ENCODE measurements at regions not wholly inside any gene's neighbourhood (a gene's known extent, or its start where the extent isn't known, plus 50 kb on each side); places are given as distances from the start of the nearest gene placed in this dataset.

DNA sequence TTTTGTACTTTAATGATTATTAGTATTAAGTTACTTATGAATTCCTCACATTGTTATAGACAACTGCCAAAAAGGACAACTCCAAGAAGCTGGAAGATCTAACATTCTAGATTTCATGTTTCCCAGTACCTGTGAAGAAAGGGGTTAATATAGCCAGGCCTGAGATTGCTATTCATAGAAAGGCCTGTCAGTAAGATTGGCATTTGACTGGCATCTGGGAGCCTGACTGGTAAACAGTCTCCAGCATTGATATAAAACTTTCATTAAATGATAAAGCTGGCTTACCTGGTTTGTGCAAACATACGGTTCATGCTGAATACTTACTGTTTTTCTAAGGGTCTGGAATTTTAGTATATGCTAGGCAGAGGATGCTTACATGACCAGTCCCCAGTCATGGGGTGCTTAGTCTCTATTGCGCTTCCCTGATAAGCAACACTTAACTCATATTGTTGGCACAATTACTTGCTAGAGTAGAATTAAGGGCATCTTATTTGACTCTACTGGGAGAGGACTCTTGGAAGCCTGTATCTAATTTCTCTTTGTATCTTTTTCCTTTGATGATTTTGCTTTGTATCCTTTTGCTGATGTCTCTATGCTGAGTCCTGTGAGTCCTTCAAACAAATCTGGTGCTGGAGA lies 340.4 kb upstream of the SEMA6A start:
- Histone ChIP-seq H3K4me1 (ENCODE audit: control insufficient read depth in 1 of 2, insufficient read depth in 2 of 2, low read length in 2 of 2) (no peaks in the 10 kb centered on the region), H3K9me3 (ENCODE audit: control insufficient read depth, low read length) (peaks cover 1% of the 10 kb centered on the region), H3K27ac (ENCODE audit: low read depth in 1 of 2, low read length in 2 of 2) (no peak overlapping the region), H3K4me3 (ENCODE audit: low read length in 2 of 2) (no peak overlapping the region), H3K27me3 (ENCODE audit: control insufficient read depth in 1 of 2, insufficient read depth in 2 of 2, low read length in 1 of 2) (no peaks in the 10 kb centered on the region), H3K36me3 (ENCODE audit: control insufficient read depth in 1 of 2, insufficient read depth in 2 of 2, low read length in 1 of 2) (no peaks in the 10 kb centered on the region)
- no peak for ATAC-seq (ENCODE audit: low FRiP score)
- no peak for DNase-seq
- WGBS, 2 donors, result 93 to 94% methylated on average over 2 of the region's 2 CpGs
- intact Hi-C loops (cut with DNase I), result no loop called here

DNA sequence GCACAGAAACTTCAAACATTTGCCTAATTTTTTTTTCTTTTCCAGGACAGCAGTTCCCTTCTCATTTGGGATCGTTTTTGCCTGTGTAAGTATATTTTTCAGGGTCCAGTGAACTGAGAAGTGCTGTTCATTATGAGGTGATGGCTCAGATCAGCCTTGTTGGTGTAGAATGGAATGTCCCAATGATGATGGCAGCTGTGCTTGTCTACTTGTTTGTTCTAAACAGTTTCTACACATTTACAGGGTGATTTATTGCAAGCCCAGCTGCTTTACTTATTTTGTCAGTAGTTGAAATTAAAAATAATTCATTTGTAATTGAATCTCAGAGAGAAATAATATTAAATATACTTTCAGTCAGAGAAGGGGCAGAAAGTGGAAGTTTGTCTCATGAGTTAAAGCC lies 337.6 kb upstream of the SEMA6A start:
- no peaks in the 10 kb centered on the region for H3K27me3 ChIP-seq (ENCODE audit: control insufficient read depth in 1 of 2, insufficient read depth in 2 of 2, low read length in 1 of 2)

DNA sequence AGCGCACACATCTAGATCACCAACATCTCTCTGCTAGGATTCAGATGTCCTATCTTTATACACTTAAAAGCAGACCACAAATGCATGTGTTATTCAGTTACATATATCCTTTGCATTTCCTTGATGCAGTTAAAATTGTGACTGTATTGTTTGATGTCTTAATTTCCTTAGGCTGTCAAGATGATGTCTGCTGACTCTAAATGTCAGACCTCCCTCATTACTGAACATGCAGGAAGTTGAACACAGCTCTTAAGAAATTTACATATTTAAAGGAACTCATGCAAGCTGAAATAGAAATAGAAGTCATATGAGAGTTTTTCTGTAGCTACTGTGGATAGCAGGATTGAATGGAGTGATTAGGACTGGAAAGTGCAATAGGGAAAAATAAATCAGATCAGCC lies 336.5 kb upstream of the SEMA6A start:
- intact Hi-C loops (cut with DNase I), result no loop called here
- Histone ChIP-seq H3K4me1 (ENCODE audit: control insufficient read depth in 1 of 2, insufficient read depth in 2 of 2, low read length in 2 of 2) (no peaks in the 10 kb centered on the region), H3K9me3 (ENCODE audit: control insufficient read depth, low read length) (no peaks in the 10 kb centered on the region), H3K4me3 (ENCODE audit: low read length in 2 of 2) (no peak overlapping the region), H3K36me3 (ENCODE audit: control insufficient read depth in 1 of 2, insufficient read depth in 2 of 2, low read length in 1 of 2) (no peaks in the 10 kb centered on the region), H3K27ac (ENCODE audit: low read depth in 1 of 2, low read length in 2 of 2) (no peak overlapping the region), H3K27me3 (ENCODE audit: control insufficient read depth in 1 of 2, insufficient read depth in 2 of 2, low read length in 1 of 2) (no peaks in the 10 kb centered on the region)
- no peak for DNase-seq
- ATAC-seq (ENCODE audit: low FRiP score), result no peak
- WGBS, 2 donors, result 98 to 100% methylated on average over 1 of the region's 1 CpG

More for the DNA sequence above, 337.6 kb upstream of the SEMA6A start:
- WGBS, 2 donors, result 43 to 46% methylated on average over 1 of the region's 1 CpG
- Histone ChIP-seq H3K4me1 (ENCODE audit: control insufficient read depth in 1 of 2, insufficient read depth in 2 of 2, low read length in 2 of 2) (no peaks in the 10 kb centered on the region), H3K9me3 (ENCODE audit: control insufficient read depth, low read length) (peaks cover 1% of the 10 kb centered on the region), H3K27ac (ENCODE audit: low read depth in 1 of 2, low read length in 2 of 2) (no peak overlapping the region), H3K36me3 (ENCODE audit: control insufficient read depth in 1 of 2, insufficient read depth in 2 of 2, low read length in 1 of 2) (no peaks in the 10 kb centered on the region), H3K4me3 (ENCODE audit: low read length in 2 of 2) (no peak overlapping the region)
- intact Hi-C loops (cut with DNase I), result no loop called here
- ATAC-seq (ENCODE audit: low FRiP score) (no peak), DNase-seq (no peak)

DNA sequence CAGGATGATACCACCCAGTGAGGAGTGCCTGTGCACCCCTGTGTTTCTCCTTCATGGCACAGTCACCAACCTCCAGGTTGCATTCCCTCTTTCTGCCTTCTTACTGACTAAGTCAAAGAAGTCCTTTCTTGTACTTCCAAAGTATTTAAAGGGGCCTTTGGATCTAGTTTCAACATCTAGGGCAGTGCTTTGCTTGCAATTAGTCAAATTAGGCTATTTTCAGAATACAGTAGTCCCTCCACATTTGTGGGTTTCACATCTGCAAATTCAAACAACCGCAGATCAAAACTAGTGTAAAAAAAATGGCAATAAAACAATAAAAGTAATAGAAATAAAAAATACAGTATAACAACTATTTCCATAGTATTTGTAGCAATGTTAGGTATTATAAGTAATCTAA lies 333.9 kb upstream of the SEMA6A start:
- Histone ChIP-seq H3K27me3 (ENCODE audit: control insufficient read depth in 1 of 2, insufficient read depth in 2 of 2, low read length in 1 of 2) (no peaks in the 10 kb centered on the region), H3K9me3 (ENCODE audit: control insufficient read depth, low read length) (no peaks in the 10 kb centered on the region), H3K4me3 (ENCODE audit: low read length in 2 of 2) (no peak overlapping the region), H3K4me1 (ENCODE audit: control insufficient read depth in 1 of 2, insufficient read depth in 2 of 2, low read length in 2 of 2) (no peaks in the 10 kb centered on the region), H3K36me3 (ENCODE audit: control insufficient read depth in 1 of 2, insufficient read depth in 2 of 2, low read length in 1 of 2) (no peaks in the 10 kb centered on the region), H3K27ac (ENCODE audit: low read depth in 1 of 2, low read length in 2 of 2) (no peak overlapping the region)
- ATAC-seq (ENCODE audit: low FRiP score), result no peak
- DNase-seq, result no peak
- WGBS, 2 donors, result 95 to 98% methylated on average over 1 of the region's 1 CpG
- intact Hi-C loops (cut with DNase I), result no loop called here

DNA sequence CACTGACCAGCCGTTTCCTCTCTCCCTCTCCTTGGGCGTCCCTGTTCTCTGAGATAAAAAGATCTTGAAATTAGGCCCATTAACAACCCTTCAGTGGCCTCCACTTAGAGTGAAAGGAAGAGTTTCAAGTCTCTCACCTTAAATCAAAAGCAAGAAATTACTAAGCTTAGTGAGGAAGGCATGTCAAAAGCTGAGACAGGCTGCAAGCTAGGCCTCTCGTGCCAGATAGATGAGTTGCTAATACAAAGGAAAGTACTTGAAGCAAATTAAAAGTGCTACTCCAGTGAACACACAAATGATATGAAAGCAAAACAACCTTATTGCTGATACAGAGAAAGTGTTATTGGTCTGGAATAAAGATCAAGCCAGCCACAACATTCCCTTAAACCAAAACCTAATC lies 331.3 kb upstream of the SEMA6A start:
- 85 to 90% methylated on average over 3 of the region's 3 CpGs for WGBS, 2 donors
- Histone ChIP-seq H3K27me3 (ENCODE audit: control insufficient read depth in 1 of 2, insufficient read depth in 2 of 2, low read length in 1 of 2) (no peaks in the 10 kb centered on the region), H3K4me3 (ENCODE audit: low read length in 2 of 2) (no peak overlapping the region), H3K9me3 (ENCODE audit: control insufficient read depth, low read length) (no peaks in the 10 kb centered on the region), H3K27ac (ENCODE audit: low read depth in 1 of 2, low read length in 2 of 2) (no peak overlapping the region), H3K36me3 (ENCODE audit: control insufficient read depth in 1 of 2, insufficient read depth in 2 of 2, low read length in 1 of 2) (no peaks in the 10 kb centered on the region), H3K4me1 (ENCODE audit: control insufficient read depth in 1 of 2, insufficient read depth in 2 of 2, low read length in 2 of 2) (no peaks in the 10 kb centered on the region)
- no peak for ATAC-seq (ENCODE audit: low FRiP score)
- intact Hi-C loops (cut with DNase I), result no loop called here
- DNase-seq, result no peak

DNA sequence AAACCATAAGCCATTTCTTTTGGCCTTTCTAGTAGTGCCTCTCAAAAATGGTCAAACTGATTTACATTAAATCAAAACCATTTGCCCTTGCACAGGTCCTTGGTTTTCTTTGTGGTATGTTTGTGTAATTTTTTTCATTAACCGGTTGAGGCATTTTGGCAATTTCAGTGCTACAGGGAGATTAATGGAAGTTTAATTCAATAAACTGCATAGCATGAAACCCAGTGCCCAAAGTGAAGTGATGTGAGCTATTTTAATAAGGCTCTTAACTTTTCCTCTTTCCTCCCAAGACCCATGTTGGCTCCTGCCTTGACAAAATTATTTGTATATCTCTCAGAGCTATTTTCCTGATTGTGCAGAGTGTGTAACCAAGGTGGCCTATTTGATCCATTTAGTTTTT lies 326.2 kb upstream of the SEMA6A start:
- 24 to 32% methylated on average over 1 of the region's 1 CpG for WGBS, 2 donors

DNA sequence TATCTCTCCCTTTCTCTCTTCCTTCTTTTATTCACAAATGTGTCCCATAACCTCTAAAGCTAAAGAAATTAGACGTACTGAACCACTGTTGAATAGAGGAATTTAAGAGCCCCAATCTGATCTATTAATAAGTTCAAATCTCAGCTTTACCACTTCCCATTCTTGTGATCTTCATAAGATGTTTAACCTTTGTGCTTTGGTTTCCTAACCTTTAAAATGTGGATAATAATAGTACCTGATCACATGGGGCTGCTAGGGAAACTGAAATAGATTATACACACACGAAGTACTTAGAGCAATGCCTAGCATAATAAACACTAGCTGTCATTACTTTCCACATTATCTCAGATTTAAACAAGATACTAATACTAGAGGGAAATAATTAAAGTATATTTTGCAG lies 324.3 kb upstream of the SEMA6A start:
- no peaks in the 10 kb centered on the region for H3K4me1 ChIP-seq (ENCODE audit: control insufficient read depth in 1 of 2, insufficient read depth in 2 of 2, low read length in 2 of 2)
- intact Hi-C loops (cut with DNase I), result no loop called here
- 38 to 45% methylated on average over 2 of the region's 2 CpGs for WGBS, 2 donors
- ATAC-seq (ENCODE audit: low FRiP score) (no peak), DNase-seq (no peak)
- H3K27me3 ChIP-seq (ENCODE audit: control insufficient read depth in 1 of 2, insufficient read depth in 2 of 2, low read length in 1 of 2), result no peaks in the 10 kb centered on the region
- no peak overlapping the region for H3K27ac ChIP-seq (ENCODE audit: low read depth in 1 of 2, low read length in 2 of 2)
- H3K36me3 ChIP-seq (ENCODE audit: control insufficient read depth in 1 of 2, insufficient read depth in 2 of 2, low read length in 1 of 2), result no peaks in the 10 kb centered on the region
- H3K9me3 ChIP-seq (ENCODE audit: control insufficient read depth, low read length), result no peaks in the 10 kb centered on the region
- no peak overlapping the region for H3K4me3 ChIP-seq (ENCODE audit: low read length in 2 of 2)

More for the DNA sequence above, 326.2 kb upstream of the SEMA6A start:
- Histone ChIP-seq H3K36me3 (ENCODE audit: control insufficient read depth in 1 of 2, insufficient read depth in 2 of 2, low read length in 1 of 2) (no peaks in the 10 kb centered on the region), H3K4me3 (ENCODE audit: low read length in 2 of 2) (no peak overlapping the region), H3K9me3 (ENCODE audit: control insufficient read depth, low read length) (no peaks in the 10 kb centered on the region), H3K27ac (ENCODE audit: low read depth in 1 of 2, low read length in 2 of 2) (no peak overlapping the region), H3K27me3 (ENCODE audit: control insufficient read depth in 1 of 2, insufficient read depth in 2 of 2, low read length in 1 of 2) (no peaks in the 10 kb centered on the region), H3K4me1 (ENCODE audit: control insufficient read depth in 1 of 2, insufficient read depth in 2 of 2, low read length in 2 of 2) (no peaks in the 10 kb centered on the region)
- DNase-seq, result no peak
- intact Hi-C loops (cut with DNase I), result no loop called here
- no peak for ATAC-seq (ENCODE audit: low FRiP score)

DNA sequence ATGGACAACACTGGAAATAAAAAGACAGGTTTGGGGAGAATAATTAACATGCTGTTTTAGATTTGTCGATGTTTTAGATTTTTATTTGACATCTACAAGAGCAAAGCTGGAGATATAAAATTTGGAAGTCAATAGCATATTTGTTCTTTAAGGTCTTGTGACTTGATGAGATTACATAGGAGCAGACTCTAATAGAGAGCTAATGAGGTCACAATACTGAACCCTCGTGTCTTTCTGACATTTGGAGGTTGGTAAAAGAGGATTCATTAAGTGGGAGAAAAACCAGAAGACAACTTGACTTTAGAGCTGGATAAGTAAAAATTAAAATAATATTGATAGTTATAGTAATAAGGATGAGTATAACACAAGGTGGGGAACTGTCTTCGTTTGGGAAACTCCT lies 322.7 kb upstream of the SEMA6A start:
- H3K4me1 ChIP-seq (ENCODE audit: control insufficient read depth in 1 of 2, insufficient read depth in 2 of 2, low read length in 2 of 2), result peaks cover 2 to 4% of the 10 kb centered on the region in 2 donors
- H3K36me3 ChIP-seq (ENCODE audit: control insufficient read depth in 1 of 2, insufficient read depth in 2 of 2, low read length in 1 of 2), result no peaks in the 10 kb centered on the region
- intact Hi-C loops (cut with DNase I), result no loop called here
- no peak for DNase-seq
- no peak overlapping the region for H3K4me3 ChIP-seq (ENCODE audit: low read length in 2 of 2)
- H3K9me3 ChIP-seq (ENCODE audit: control insufficient read depth, low read length), result no peaks in the 10 kb centered on the region
- no peak for ATAC-seq (ENCODE audit: low FRiP score)
- H3K27ac ChIP-seq (ENCODE audit: low read depth in 1 of 2, low read length in 2 of 2), result no peak overlapping the region
- 86 to 91% methylated on average over 3 of the region's 3 CpGs for WGBS, 2 donors
- H3K27me3 ChIP-seq (ENCODE audit: control insufficient read depth in 1 of 2, insufficient read depth in 2 of 2, low read length in 1 of 2), result no peaks in the 10 kb centered on the region

DNA sequence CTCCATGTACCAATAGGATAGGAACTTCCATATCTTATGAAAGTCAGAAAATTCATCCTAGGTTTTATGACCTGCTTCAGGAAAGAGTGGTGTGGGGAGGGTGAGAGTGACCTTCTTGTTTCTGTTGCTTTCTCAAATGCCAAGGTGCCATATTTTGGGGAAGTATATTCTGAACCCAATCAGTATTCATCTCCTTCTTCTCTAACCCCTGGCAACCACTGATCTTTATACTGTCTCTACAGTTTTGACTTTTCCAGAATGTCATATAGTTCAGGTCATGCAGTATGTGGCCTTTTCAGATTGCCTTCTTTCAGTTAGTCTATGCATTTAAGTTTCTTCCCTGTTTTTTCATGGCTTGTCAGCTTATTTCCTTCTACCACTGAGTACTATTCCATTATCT lies 321.4 kb upstream of the SEMA6A start:
- Histone ChIP-seq H3K9me3 (ENCODE audit: control insufficient read depth, low read length) (no peaks in the 10 kb centered on the region), H3K4me1 (ENCODE audit: control insufficient read depth in 1 of 2, insufficient read depth in 2 of 2, low read length in 2 of 2) (peaks cover 2 to 4% of the 10 kb centered on the region in 2 donors), H3K27ac (ENCODE audit: low read depth in 1 of 2, low read length in 2 of 2) (no peak overlapping the region), H3K27me3 (ENCODE audit: control insufficient read depth in 1 of 2, insufficient read depth in 2 of 2, low read length in 1 of 2) (no peaks in the 10 kb centered on the region), H3K36me3 (ENCODE audit: control insufficient read depth in 1 of 2, insufficient read depth in 2 of 2, low read length in 1 of 2) (no peaks in the 10 kb centered on the region), H3K4me3 (ENCODE audit: low read length in 2 of 2) (no peak overlapping the region)
- ATAC-seq (ENCODE audit: low FRiP score) (no peak), DNase-seq (no peak)
- intact Hi-C loops (cut with DNase I), result no loop called here

Measured in aorta (tissue), 5 donors.